HG03095 (cell line): ENCODE measurements at regions not wholly inside any gene's neighbourhood (a gene's known extent, or its start where the extent isn't known, plus 50 kb on each side); places are given as distances from the start of the nearest gene placed in this dataset.

Experiments used
- ATAC-seq: cut with Tn5 transposase; IDR thresholded peaks from one replicate; pipeline ENCODE4 v1.9.1; 2021; ENCODE audit warnings: moderate library complexity; ENCODE audit not compliant: unreplicated experiment

GRCh38 chr2:67824186-67824585 lies 238.6 kb downstream of the C1D start:
- no peak for ATAC-seq

DNA sequence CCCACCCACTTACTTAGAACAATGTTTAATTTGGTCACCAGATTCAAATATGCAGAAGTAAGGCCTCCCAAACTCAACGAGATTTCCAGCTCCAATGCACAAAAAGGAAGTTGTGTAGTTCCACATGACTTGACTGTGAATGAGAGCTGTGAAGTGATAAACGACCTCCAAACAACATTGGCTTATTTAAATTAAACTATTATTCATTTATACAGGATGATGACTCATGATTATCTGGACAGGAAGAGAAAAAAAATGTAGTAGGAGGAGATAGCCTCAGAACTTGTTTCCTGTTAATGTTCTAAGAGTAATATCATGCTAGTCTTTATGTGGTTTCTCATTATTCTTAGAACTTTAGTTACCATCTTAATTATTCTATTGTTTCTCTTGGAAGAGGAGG lies 237.3 kb downstream of the C1D start:
- ATAC-seq = no peak

GRCh38 chr2:67828066-67828465 lies 234.7 kb downstream of the C1D start:
- ATAC-seq = no peak

DNA sequence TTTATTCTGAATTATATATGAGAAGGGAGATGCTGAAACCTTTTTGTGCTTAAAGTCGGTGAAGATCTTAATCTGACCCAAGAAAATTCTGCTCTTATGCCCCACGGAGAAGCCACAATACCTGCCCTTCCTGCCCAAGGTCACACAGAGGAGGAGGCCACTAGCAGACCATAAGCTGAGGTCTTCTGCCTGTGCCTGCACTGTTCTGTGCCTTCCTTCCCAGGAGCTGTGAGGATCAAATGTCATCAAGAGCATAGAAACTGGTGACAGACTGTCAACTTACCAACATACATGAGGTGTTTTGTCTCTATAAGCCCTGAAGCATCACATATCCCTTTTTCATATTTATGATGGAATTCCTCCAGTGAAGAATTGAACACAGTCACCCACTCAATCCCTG lies 233.3 kb downstream of the C1D start:
- no peak for ATAC-seq

DNA sequence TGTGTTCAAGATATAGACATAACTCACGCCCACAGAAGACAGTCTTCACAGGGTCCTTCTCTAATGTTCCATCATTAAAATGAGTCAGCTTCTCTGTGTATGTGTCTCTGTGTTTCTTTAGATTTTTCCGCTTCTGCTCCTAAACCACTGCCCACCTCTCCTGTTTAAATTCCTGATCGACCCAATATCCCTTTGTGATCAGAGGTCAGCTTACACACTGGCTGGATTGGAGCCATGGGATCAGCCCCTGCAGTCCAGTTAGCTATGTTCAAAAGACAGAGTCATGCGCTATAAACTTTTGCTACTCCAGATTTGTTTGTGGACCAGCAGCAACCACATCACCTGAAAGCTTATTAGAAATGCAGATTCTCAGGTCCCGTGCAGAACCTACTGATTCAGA lies 229.2 kb downstream of the C1D start:
- ATAC-seq = no peak

DNA sequence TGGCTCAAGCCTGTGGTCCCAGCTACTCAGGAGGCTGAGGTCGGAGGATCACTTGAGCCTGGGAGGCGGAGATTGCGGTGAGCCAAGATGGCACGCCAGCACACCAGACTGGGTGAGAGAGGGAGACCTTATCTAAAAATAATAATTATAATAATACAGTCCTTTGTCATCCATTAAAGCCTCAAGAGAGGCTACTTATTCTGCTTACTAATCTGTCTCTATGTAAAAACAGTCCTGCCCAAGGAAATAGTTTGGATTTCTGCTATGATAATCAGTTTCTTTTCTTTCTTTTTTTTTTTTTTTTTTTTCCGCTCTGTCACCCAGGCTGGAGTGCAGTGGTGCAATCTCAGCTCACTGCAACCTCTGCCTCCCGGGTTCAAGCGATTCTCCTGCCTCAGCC lies 228.3 kb downstream of the C1D start:
- ATAC-seq = no peak

DNA sequence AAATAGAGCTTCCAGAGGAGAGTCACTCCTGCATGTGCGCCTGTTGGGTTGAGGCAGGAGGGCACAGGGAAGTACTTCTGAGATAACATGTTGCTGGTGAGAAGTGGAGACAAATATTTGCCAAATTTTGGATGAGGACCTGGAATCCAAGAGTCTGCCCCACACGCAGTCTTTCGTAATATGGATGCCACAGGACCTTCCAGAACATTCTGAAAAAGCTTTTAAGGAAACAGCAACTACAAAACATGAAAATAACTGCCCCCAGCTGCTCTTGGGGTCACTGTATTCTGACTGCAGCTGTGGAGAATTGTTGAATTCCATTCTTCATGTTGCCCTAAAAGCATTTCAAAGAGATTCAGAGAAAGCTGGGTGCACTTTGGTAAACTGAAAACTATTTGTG lies 227.5 kb downstream of the C1D start:
- ATAC-seq = no peak

GRCh38 chr2:67836866-67837265 lies 225.9 kb downstream of the C1D start:
- ATAC-seq = no peak

- no peak for ATAC-seq
Measured at GRCh38 chr2:67838205-67838604, 224.6 kb downstream of the C1D start.

DNA sequence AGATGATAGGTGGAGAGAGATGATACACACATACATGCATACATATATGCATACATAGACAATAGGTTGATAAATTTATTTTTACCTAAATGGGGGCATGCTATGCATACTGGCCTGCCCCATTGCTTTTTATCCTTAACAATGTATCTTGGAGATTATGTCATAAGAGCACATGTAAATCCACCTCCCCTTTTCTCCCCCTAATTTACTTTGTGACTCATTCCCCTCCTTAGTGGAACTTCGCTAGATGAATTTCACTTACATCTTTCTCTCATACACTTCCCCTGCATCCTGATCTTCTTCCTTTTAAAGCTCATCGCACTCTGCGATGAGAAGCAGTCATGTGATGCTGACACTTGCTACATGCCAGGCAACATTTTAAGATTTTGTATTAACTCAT lies 223.6 kb downstream of the C1D start:
- no peak for ATAC-seq

DNA sequence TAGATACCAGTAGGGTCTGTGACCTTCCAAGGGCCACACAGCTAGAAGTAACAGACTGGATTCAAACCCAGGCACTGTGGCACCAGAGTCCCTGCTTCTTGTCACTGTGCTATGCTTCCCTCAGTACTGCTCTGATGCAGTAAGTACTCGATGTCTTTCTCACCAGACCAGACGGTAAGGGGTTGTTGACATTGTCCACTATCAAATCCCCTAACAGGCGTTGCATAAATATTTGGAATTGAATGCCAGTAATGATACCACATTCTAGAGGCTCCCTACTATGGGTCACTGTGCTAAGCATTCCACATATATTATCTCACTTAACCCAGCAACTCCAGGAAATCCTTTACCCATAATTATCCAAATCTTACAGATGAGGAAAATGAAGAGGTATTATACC lies 223.1 kb downstream of the C1D start:
- ATAC-seq = no peak

DNA sequence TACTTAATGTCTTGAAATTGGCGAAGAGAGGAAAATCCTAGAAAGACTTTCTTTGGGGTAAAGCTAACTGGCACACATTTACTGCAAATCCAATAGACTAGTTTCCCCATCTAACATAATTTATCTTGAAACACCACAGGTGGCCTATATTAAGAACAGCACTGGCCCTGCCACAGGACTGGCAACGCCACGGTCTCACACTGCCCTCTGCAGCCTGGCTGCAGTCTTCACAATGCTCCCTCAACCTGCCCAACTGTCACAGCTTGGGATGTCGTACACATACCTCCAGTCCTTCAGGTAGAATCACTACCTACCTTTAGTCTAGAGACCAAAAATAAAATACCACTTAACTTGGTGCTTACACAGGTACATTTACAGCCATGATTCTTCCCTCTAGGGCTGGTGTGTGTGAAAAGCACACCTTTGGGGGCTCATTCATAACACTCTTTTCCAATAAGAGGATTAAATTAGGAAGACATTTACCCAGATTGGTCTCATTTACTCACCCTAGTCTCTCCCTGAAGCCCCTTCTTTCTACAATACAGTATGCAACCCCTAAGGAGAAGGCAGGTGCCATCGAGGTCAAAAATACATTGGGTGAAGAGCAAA lies 222.2 kb downstream of the C1D start:
- no peak for ATAC-seq

DNA sequence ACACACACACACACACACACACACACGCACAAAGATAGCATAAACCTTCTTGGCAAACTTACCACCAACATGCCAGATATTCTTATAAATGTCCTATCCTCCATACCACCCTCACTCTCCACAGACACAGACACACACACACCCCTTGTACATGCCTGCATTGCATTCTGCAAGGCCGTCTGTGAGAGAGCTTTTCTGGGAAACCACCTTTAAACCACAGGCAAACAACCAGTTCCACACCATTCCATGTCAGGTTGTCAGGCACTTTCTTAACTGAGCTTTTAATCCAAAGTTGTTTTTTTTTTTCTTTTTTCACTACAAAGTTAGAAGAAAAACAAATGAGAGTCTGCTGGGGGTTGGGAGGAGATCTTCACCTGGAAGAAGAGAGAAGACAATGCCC lies 221.1 kb downstream of the C1D start:
- no peak for ATAC-seq

- ATAC-seq = no peak
Measured at GRCh38 chr2:67842375-67842959, 220.3 kb downstream of the C1D start.

DNA sequence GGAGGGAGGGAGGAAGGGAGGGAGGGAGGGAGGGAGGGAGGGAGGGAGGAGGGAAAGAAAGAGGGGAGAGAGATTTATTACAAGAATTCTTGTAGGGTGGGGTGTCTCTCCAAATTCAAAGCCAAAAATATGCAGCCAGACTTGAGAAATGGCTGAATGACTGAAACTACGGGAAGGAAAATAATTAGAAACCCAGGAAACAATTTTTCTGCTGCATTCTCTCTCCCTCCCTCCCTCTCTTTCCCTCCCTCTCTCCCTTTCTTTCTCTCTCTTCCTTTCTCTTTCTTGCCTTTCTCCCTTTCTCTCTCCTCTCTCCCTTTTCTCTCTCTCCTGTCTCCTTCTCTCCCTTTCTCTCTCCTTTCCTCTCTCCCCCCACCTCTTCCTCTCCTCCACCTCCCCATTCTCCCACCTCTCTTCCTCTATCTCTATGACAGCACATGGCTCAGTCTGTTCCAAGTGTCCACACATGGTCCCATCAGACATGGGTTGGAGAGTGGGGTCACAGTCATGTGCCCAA lies 218.7 kb downstream of the C1D start:
- no peak for ATAC-seq

DNA sequence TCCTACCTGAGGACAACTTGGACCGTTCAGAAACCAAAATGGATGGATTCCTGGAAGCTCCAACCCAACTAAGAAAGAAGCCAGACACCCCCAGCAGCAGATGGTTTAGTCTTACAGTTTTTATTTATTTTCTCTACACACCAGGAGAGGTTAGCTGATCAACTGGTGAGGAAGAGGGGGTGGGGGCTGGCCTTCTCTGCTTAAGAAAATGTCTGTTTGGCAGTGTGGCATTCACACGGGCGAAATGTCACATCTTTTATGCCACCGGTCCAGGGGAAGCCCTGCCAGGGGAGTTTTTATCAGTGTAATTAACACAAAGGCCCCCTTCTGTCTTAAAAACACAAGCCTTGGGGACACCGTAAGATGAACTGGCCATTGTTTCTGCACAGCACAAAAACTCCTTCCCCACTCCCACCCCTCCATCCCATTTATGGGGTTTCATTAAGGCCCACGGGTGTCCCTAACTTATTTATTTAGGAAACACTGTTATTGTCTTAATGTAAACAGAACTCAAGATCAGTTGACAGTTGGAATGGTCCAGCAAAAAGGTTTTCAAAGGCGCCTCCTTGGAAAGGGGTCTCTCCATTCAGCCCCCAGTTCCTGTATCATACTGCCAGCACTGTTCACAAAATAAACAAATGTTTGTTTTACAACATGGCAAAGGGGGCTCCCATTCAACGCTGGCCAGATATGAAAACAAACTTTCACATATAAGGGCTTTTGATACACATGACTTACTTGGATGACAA lies 217.0 kb downstream of the C1D start:
- ATAC-seq = no peak

DNA sequence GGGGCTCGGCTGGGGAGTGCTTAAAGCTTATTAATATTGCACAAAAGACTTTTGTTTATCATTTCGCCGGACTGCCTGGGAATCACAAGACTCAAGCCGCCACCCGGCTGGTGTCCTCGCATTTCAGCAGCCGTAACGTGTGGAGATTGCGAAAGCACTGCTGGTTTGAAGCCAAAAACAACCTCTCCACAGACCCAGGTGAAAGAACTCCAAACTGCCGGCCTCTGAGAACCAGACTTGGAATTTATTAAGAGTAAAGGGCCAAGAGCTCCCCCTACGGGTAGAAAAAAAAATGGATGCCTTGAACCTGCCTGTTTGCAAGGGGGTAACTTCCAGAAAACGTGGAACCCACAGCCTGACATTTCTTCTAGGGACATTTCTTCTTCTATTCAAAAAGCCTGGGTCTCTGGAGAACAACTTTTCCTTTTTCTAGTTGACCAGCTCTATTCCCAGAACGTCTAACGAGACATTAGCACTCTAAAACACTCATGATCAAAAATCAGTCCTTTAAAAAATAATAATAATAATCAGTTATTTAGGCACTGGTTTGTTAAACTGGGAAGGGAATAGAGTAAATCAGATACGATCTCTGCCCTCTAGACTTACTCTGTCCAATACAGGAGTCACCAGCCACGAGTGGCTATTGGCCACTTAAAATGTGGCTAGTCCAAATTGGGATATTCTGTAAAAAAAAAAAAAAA lies 216.3 kb downstream of the C1D start:
- ATAC-seq = no peak

DNA sequence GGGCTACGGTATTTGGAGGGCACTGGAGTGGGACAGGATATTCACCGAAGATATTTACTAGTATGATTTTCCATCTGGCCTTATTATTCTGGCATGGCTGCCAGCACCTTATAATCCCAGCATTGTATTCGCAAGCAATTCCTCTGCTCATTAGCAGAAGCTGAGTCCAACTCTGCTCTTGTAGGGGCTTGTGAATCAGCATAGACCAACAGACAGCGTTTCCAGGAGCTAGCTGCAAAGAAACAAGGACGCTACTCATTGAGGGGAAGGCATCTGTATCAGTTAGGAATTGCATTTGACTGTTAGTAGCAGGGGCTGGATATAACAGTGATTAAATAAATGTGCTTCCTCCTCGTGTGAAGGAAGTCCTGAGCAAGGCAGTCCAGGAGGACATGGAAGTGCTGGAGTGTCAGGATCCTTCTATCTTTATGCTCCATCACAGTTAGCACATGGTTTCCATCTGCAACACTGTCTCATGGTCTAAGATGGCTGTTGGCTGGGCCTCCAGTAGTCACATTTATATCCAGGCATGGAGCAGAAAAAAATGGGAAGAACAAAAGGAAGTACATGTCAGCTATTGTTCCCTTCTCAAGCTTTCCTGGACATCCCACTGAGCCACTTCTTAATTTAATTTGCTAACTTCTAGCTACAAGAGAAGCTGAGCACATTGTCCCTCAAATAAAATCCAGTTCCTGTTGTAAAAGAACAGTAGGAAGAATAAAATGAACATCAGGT lies 214.1 kb downstream of the C1D start:
- ATAC-seq = no peak

DNA sequence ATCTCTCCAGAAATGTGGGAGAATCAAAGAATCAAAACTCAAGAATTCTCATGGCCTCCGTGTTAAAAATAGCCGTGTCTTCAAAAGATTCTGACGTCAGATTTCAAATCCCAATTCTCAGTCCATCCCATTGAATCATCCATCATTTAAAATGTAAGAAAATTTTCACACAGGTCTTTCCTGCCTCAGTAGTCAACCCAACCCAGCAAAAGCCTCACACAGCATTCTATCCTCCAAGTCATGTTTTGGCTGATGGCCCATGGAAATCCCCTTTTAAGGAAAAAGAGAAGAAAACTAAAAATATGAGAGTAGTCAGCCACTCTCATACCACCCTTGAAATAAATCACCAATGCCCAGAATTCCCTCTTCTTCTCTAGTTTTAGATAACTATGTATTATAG lies 211.8 kb downstream of the C1D start:
- ATAC-seq = no peak

- ATAC-seq = no peak
Measured at GRCh38 chr2:67851956-67852824, 210.6 kb downstream of the C1D start.
